ENCODE measurements at regions not wholly inside any gene's neighbourhood (a gene's known extent, or its start where the extent isn't known, plus 50 kb on each side); places are given as distances from the start of the nearest gene placed in this dataset.

DNA sequence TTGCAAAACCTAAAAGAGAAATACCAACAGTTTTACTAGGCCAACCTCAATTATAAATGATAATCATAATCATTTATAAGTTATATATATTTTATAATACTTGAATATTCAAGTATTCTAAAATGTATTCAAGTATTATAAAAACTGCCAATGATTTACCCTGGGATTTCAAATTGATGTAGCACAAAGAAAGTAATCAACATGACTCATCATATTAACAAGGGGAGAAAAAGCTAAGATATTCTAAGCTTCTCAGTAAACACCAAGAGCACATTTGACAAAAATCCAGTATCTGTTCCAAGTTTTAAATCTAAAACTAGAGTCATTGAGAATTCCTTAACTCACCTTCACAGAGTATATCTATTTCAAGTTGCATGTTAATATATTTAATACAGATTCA lies 56.1 kb downstream of the CAPZA3 start:
- TF ChIP-seq EZH2 (IDR thresholded peaks at IDR 0.05; ENCODE audit: insufficient read depth, poor library complexity, severe bottlenecking) = no peak
- no peak for TF ChIP-seq EZH2phosphoT487 (IDR thresholded peaks at IDR 0.05; ENCODE audit: insufficient read depth, low read depth)
- Histone ChIP-seq H3K27ac (no peak overlapping the region), H3K4me2 (ENCODE audit: unreplicated experiment) (no peak overlapping the region), H3K9ac (no peak overlapping the region), H3K79me2 (ENCODE audit: insufficient read depth) (no peaks in the 10 kb centered on the region), H3K9me3 (ENCODE audit: low read depth) (no peaks in the 10 kb centered on the region), H3K27me3 (replicated peaks; ENCODE audit: insufficient read depth) (no peaks in the 10 kb centered on the region), H2AFZ (no peak overlapping the region), H3F3A (ENCODE audit: insufficient read depth) (no peaks in the 10 kb centered on the region), H4K20me1 (ENCODE audit: insufficient read depth) (no peaks in the 10 kb centered on the region), H3K9me2 (ENCODE audit: insufficient read depth) (no peaks in the 10 kb centered on the region; the same call in 1 of the 2 replicates), H3K4me3 (no peak overlapping the region), H3K36me3 (ENCODE audit: low read depth) (no peaks in the 10 kb centered on the region), H3K4me1 (ENCODE audit: insufficient read depth) (no peaks in the 10 kb centered on the region)
- in situ Hi-C loops (cut with MboI) = no loop called here
- DNase-seq = peak; percentile 9

DNA sequence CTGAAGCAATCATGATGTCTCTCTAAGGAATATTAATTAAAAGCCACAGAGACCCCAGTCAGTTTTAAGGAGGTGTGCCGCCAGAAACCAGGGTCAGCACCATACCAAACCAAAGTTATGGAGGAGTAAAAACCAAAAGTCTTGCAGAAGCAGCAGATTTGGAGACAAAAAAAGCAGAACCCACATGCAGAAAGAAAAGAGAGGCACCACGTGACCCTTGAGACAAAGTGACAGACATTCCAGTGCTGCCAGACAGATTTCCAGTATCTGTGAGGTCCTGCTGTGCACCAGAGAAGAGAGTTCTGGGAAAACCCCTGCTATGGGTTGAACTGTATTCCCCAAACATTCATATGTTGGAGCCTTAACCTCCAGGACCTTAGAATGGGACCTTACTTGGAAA lies 59.7 kb downstream of the CAPZA3 start:
- in situ Hi-C loops (cut with MboI) = no loop called here
- H3K27me3 ChIP-seq (replicated peaks; ENCODE audit: insufficient read depth) = no peaks in the 10 kb centered on the region
- no peaks in the 10 kb centered on the region; the same call in 1 of the 2 replicates for H3K4me1 ChIP-seq (ENCODE audit: insufficient read depth)
- no peaks in the 10 kb centered on the region for H3K36me3 ChIP-seq (ENCODE audit: low read depth)
- no peaks in the 10 kb centered on the region for H4K20me1 ChIP-seq (ENCODE audit: insufficient read depth)
- no peak overlapping the region for H3K4me3 ChIP-seq
- H3K79me2 ChIP-seq (ENCODE audit: insufficient read depth) = no peaks in the 10 kb centered on the region
- DNase-seq = no peak
- H3K9me3 ChIP-seq (ENCODE audit: low read depth) = no peaks in the 10 kb centered on the region
- no peak overlapping the region for H2AFZ ChIP-seq
- H3K9me2 ChIP-seq (ENCODE audit: insufficient read depth) = no peaks in the 10 kb centered on the region; the same call in 1 of the 2 replicates
- H3K4me2 ChIP-seq (ENCODE audit: unreplicated experiment) = no peak overlapping the region
- no peak overlapping the region for H3K9ac ChIP-seq
- no peak overlapping the region for H3K27ac ChIP-seq
- 92 to 97% methylated on average over 2 of the region's 2 CpGs for WGBS, 2 experiments (ENCODE audit: low coverage in 1 of 2, low lambda C conversion rate in 2 of 2, missing lambda C conversion rate in 2 of 2)
- TF ChIP-seq EZH2phosphoT487 (IDR thresholded peaks at IDR 0.05; ENCODE audit: insufficient read depth, low read depth) = no peak
- H3F3A ChIP-seq (ENCODE audit: insufficient read depth) = no peaks in the 10 kb centered on the region

DNA sequence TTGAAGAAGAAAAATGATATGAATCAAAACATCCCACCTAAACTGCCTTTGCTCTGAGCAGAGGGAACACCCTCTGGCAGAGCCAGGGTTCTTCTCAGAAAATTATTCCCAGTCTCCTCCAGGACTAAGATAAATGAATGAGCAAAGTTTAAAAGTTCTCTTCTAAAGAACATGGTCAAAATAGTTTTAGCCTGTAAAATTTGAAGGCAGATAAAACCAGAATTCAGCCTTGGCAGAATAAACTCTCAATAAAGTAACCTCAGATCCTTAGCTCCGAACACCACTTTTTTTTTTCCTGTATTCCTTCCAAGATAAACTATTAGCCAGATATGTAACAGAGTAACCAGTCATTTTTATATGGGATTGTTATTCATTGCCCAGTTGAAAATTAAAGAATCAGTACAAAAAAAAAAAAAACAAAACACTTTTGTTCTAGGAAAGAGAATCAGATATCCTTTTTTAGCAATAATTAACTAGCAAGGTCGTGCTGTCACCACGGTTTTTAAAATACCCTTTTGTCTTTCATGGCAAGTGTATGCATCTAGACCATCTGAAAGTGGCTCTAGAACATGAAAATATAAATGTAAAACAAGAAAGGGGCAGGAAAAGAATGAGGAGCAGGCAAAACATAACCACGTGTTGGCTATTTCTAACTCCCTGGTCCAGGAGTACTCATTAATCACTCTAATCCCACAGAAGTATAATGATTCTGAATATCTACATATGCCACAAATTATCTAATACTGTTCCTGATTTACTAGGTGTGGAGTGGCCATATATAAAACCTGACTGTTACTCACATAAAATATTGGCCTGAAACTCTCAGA lies 60.8 kb downstream of the CAPZA3 start:
- in situ Hi-C loops (cut with MboI) = no loop called here
- Histone ChIP-seq H3K27ac (no peak overlapping the region), H3F3A (ENCODE audit: insufficient read depth) (no peaks in the 10 kb centered on the region), H3K79me2 (ENCODE audit: insufficient read depth) (no peaks in the 10 kb centered on the region), H2AFZ (peak overlapping the region; percentile 9; the same call in 1 of the 2 replicates), H3K36me3 (ENCODE audit: low read depth) (no peaks in the 10 kb centered on the region), H3K9me3 (ENCODE audit: low read depth) (no peaks in the 10 kb centered on the region), H3K9ac (no peak overlapping the region), H4K20me1 (ENCODE audit: insufficient read depth) (no peaks in the 10 kb centered on the region), H3K4me3 (no peak overlapping the region), H3K4me2 (ENCODE audit: unreplicated experiment) (no peak overlapping the region), H3K27me3 (replicated peaks; ENCODE audit: insufficient read depth) (no peaks in the 10 kb centered on the region), H3K9me2 (ENCODE audit: insufficient read depth) (no peaks in the 10 kb centered on the region; the same call in 1 of the 2 replicates), H3K4me1 (ENCODE audit: insufficient read depth) (no peaks in the 10 kb centered on the region; the same call in 1 of the 2 replicates)
- DNase-seq = no peak
- no peak for TF ChIP-seq EZH2phosphoT487 (IDR thresholded peaks at IDR 0.05; ENCODE audit: insufficient read depth, low read depth)
- TF ChIP-seq EZH2 (IDR thresholded peaks at IDR 0.05; ENCODE audit: insufficient read depth, poor library complexity, severe bottlenecking) = no peak
- whole genome bisulfite sequencing, 2 experiments (ENCODE audit: low coverage in 1 of 2, low lambda C conversion rate in 2 of 2, missing lambda C conversion rate in 2 of 2) = 12 to 14% methylated on average over 4 of the region's 4 CpGs

- Histone ChIP-seq H3K27ac (no peak overlapping the region), H3K9me2 (ENCODE audit: insufficient read depth) (no peaks in the 10 kb centered on the region; the same call in 1 of the 2 replicates), H3K27me3 (replicated peaks; ENCODE audit: insufficient read depth) (no peaks in the 10 kb centered on the region), H3K9ac (no peak overlapping the region), H3K36me3 (ENCODE audit: low read depth) (no peaks in the 10 kb centered on the region), H3K4me2 (ENCODE audit: unreplicated experiment) (no peak overlapping the region), H4K20me1 (ENCODE audit: insufficient read depth) (no peaks in the 10 kb centered on the region), H3K9me3 (ENCODE audit: low read depth) (no peaks in the 10 kb centered on the region), H3K79me2 (ENCODE audit: insufficient read depth) (no peaks in the 10 kb centered on the region), H3F3A (ENCODE audit: insufficient read depth) (no peaks in the 10 kb centered on the region), H3K4me1 (ENCODE audit: insufficient read depth) (no peaks in the 10 kb centered on the region; the same call in 1 of the 2 replicates), H2AFZ (no peak overlapping the region), H3K4me3 (no peak overlapping the region)
- TF ChIP-seq EZH2phosphoT487 (IDR thresholded peaks at IDR 0.05; ENCODE audit: insufficient read depth, low read depth) (no peak), EZH2 (IDR thresholded peaks at IDR 0.05; ENCODE audit: insufficient read depth, poor library complexity, severe bottlenecking) (no peak)
- 52 to 66% methylated on average over 1 of the region's 1 CpG for WGBS, 2 experiments (ENCODE audit: low coverage in 1 of 2, low lambda C conversion rate in 2 of 2, missing lambda C conversion rate in 2 of 2)
- in situ Hi-C loops (cut with MboI) = no loop called here
- DNase-seq = peak; percentile 51
Measured at GRCh38 chr12:18799561-18799960, 61.6 kb downstream of the CAPZA3 start.
